HG03045 (cell line): ENCODE measurements at regions not wholly inside any gene's neighbourhood (a gene's known extent, or its start where the extent isn't known, plus 50 kb on each side); places are given as distances from the start of the nearest gene placed in this dataset.
"Not testable (repeated sequence)": the region's sequence is repeated elsewhere in the genome, so short reads cannot be mapped to it uniquely, and the experiment has no call there.

Source experiments
- ATAC-seq: cut with Tn5 transposase; IDR thresholded peaks from one replicate; pipeline ENCODE4 v1.9.1; 2021; ENCODE audit warnings: mild to moderate bottlenecking, moderate library complexity; ENCODE audit not compliant: unreplicated experiment

DNA sequence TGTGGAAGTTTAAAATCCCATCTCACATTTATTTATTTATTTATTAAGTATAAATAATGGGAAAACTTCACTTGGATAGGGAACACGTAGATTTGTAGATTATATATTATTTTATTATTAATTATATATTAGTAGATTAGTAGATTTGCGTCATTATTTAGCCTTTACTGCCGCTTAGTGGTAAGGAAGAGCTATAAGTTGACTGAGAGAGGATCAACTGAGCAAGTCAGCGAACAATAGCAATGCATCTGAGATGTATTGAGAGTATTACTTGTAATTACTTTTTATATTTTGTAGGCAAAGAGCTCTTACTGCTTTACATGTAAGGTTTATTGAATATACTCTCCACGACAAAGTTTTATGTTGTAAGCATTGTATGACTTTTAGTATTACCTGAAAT is 244.5 kb upstream of the ANKRD30A start:
- no peak for ATAC-seq

- peak; percentile 56 for ATAC-seq
Measured at GRCh38 chr10:36872702-36873393, 252.6 kb upstream of the ANKRD30A start.

DNA sequence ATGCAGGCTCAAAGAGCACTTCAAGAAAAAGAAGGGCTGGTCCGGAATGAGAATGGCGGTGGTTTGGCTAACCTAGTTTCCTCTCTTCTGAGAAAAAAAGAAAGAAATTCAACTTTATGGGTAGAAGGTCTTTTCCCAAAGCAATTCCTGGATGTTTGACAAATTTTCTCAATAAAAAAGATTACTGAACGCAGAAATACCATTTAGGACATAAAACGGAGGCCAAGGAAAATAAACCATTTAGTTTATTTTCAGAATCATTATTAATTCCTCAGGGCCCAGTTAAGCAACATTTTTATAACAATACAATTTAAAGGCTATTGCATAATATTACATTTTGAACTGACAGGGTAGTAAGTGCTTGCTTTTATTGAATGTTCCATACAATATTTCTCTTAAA is 284.6 kb upstream of the ANKRD30A start:
- no peak for ATAC-seq

DNA sequence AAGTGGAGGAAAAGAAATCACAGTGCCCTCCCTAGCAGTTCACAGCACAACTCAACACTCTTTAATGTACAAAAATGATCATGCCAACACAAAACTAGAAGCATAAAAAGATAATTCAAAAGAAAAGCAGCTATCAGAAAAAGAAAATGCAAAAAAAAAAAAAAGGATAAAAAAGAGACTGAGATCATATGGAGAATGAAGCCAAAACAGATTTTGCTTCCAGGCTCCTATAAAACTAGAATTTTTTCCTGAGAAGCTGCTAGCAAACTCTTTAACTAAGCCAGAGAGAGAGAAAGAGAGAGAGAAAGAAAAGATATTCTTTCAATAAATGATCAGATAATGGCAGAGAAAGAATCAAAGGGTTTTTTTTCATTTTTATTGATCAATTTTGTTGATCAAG is 288.0 kb upstream of the ANKRD30A start:
- no peak for ATAC-seq

- ATAC-seq = no peak
Measured at GRCh38 chr10:36819781-36820180, 305.6 kb upstream of the ANKRD30A start.

- no peak for ATAC-seq
Measured at GRCh38 chr10:36817898-36818297, 307.5 kb upstream of the ANKRD30A start.

- ATAC-seq = no peak
Measured at GRCh38 chr10:36808625-36809362, 316.6 kb upstream of the ANKRD30A start.

DNA sequence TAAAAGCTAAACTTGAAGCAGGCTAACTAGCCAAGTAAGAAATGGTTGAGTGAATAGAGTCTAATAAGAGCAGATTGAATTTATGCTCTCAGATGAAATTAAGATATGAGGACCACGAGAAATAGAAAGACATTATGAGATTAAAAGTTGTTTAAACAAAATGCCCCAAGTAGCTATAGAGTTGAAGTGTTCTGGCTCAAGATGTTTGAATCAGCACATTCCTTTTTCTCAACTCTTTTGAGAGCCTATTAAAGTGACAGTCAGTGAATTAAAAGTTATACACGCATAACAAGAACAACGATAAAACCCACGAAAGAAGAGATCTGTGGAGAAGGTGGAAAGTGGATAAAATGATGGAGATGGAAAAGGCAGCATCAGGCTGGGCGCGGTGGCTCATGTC is 322.2 kb upstream of the ANKRD30A start:
- no peak for ATAC-seq

DNA sequence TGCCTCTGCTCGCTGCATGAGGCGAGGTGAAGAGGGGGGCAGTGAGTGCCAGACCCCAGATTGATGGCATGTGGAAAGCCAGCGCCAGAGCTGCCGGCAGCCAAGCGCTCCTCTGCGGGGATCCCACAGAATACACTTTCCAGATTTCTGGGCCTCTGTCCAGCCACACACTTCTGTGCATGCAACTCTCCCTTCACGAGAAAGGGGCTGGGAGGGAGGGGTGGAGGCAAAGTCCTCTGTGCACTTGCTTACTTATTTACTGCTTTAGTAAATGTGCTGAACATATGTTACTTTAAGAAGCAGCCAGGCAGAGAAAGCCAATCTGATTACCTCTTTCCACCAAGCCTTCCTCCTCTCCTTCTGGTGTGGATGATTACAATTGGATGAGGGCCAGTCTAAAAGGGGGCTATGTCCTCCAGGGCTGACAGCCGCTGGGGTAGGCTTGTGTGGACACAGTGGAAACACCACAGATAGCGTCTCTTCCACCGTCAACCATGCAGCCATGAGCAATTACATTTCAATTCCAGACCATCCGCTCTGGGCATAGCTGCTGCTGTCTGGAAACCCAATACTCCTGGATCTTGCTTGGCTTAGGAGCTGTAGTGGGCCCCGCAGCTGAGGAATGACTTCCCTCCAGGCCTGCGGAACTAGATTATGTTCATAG is 322.8 kb upstream of the ANKRD30A start:
- ATAC-seq = no peak

- ATAC-seq = no peak
Measured at GRCh38 chr10:36801660-36802059, 323.7 kb upstream of the ANKRD30A start.

GRCh38 chr10:36794981-36795380 is 330.4 kb upstream of the ANKRD30A start:
- no peak for ATAC-seq

DNA sequence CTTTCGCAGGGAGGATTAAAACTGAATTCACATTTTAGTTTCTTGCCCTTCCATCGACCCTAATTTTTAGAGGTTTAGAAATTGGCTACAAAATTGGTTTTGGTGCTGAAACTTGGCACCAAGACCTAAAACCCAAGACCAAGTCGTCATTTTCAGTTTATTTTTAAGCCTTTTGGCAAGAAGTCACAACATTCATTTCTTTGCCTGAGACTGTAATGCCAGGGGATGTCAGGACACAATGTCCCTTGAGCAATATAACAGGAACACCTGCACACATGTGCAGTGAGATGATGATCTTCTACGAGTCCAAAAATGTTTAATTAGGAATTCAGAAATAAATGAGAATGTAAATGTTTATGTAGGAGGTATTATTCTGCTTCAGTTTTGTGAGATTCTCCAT is 335.4 kb upstream of the ANKRD30A start:
- no peak for ATAC-seq

GRCh38 chr10:36788152-36788551 is 337.2 kb upstream of the ANKRD30A start:
- ATAC-seq = no peak

DNA sequence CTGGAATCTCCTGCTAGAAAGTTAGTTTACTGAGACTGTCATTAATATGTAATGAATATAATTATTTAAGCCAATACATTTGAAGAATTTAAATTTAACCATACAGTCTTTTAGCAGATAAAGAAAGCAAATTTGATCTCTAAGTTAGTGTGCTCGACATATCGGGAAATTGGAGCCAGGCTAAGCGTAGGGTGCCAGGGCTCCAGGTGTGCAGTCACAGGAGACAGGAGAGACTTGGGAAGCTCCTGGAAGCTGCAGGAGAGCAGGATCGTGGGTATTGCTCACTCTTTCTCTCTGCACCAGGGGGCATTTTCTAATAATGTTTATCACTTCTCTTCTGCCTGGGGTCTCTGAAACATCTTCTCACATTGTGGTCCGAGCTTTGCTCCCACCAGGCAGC is 342.0 kb upstream of the ANKRD30A start:
- no peak for ATAC-seq

GRCh38 chr10:36781570-36781969 is 343.8 kb upstream of the ANKRD30A start:
- no peak for ATAC-seq

DNA sequence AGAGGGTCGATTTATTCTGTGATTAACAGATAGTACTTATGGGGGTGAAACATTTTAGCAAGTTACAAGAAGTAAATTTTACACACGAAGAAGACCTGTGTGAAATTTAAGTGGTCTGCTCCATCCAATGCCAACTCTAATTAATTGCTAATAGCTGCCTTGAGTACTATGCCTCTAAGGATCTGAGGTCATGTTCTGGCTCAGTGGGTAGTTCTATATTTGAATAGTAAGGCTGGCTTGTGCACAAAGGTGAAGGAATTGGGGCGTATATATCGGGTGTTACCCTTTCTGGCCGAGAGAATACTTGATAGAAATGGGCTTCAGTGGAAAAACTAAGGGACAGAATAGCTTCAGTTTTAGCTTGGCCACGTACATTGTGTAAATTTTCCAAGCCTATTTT is 345.2 kb upstream of the ANKRD30A start:
- no peak for ATAC-seq

GRCh38 chr10:36779238-36779846 is 346.1 kb upstream of the ANKRD30A start:
- no peak for ATAC-seq

GRCh38 chr10:36778651-36779050 is 346.7 kb upstream of the ANKRD30A start:
- no peak for ATAC-seq

DNA sequence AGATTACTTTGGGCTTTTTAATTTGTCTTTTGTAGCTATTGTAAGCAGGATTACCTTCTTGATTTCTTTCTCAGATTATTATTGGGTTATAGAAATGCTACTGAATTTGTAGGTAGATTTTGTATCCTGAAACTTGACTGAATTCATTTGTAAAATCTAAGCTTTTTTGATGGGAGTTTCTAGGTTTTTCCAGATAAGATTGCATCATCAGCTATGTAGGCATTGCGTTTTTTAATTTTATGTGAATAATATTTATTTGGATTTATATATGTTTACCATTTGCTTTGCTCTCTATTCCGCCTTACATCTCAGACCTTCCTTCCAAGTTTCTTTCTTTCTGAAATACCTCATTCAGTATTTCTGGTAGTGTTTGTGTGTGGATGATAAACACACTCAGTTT is 351.7 kb upstream of the ANKRD30A start:
- ATAC-seq = no peak

DNA sequence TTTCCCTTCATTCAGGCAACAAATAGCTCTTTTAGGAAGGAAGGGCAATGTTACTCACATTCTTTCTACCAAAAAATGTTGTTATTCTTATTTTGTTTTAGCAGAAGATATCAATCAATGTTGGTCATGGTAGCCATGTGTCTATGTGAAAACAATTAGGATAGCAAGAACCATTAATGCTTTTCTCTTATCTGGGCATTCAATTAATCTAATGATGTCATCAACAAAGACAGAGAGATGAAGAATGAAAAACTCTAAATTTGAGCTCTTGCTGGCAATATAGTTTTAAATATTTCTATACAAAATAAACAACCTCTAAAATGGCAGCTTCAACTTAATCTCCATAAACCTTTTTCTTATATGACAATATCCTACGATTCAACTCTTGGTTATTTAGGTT is 353.7 kb upstream of the ANKRD30A start:
- ATAC-seq = no peak

GRCh38 chr10:36769741-36770140 is 355.7 kb upstream of the ANKRD30A start:
- not testable (repeated sequence) for ATAC-seq

DNA sequence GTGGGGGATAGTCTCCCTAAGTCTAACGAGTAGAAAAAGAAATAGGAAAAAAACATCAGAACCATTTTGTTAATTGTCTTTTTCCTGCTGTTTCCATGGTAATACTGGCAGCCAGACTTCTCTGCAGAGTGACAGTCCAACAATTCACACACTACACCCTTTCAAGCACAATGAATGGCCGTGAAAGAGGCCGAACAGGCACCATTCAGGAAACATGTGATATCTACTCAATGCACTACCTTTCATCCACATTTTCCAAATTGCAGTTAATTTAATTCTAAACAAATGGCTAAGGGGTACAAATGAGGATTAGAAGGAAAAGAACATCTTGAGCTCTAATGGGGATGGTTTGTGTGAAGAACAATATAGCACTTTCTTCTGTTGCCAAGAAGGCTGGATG is 358.5 kb upstream of the ANKRD30A start:
- no peak for ATAC-seq
